HG02938 (cell line): ENCODE measurements at regions not wholly inside any gene's neighbourhood (a gene's known extent, or its start where the extent isn't known, plus 50 kb on each side); places are given as distances from the start of the nearest gene placed in this dataset.
"Not testable (repeated sequence)": the region's sequence is repeated elsewhere in the genome, so short reads cannot be mapped to it uniquely, and the experiment has no call there.

Source experiments
- ATAC-seq: cut with Tn5 transposase; IDR thresholded peaks from one replicate; pipeline ENCODE4 v1.9.1; 2021; ENCODE audit warnings: mild to moderate bottlenecking, moderate library complexity; ENCODE audit not compliant: unreplicated experiment

- ATAC-seq = no peak
Observed at GRCh38 chrX:52585892-52586291, 68.8 kb downstream of the SSX7 start.

GRCh38 chrX:52577464-52578173, 60.8 kb upstream of the XAGE1B start:
- no peak for ATAC-seq

- no peak for ATAC-seq
Observed at GRCh38 chrX:52576946-52577345, 60.1 kb upstream of the XAGE1B start.

GRCh38 chrX:52576474-52576873, 59.6 kb upstream of the XAGE1B start:
- ATAC-seq = no peak

GRCh38 chrX:52574416-52575275, 57.8 kb upstream of the XAGE1B start:
- ATAC-seq = peak; percentile 56

- not testable (repeated sequence) for ATAC-seq
Observed at GRCh38 chrX:52568146-52568545, 51.3 kb upstream of the XAGE1B start.
